ENCODE measurements at regions not wholly inside any gene's neighbourhood (a gene's known extent, or its start where the extent isn't known, plus 50 kb on each side); places are given as distances from the start of the nearest gene placed in this dataset.

GRCh38 chr15:98561169-98561941, 87.0 kb upstream of the IGF1R start:
- TF ChIP-seq CTCF (IDR thresholded peaks at IDR 0.05 in 8 of 11, conservative IDR thresholded peaks at IDR 0.05 in 3 of 11) (no peak), POLR2A (IDR thresholded peaks at IDR 0.05) (no peak), POLR2AphosphoS5 (IDR thresholded peaks at IDR 0.05) (no peak)

Measured in spleen (tissue), 7 donors.